ENCODE measurements at regions not wholly inside any gene's neighbourhood (a gene's known extent, or its start where the extent isn't known, plus 50 kb on each side); places are given as distances from the start of the nearest gene placed in this dataset.

- TF ChIP-seq CTCF (IDR thresholded peaks at IDR 0.05) (no peak), POLR2A (IDR thresholded peaks at IDR 0.05) (no peak)
Measured at GRCh38 chr2:35168351-35168750, 1187.2 kb upstream of the CRIM1 start.

Measured in uterus (tissue), 2 donors.